Neural crest cell (in vitro differentiated cells): ENCODE measurements at regions not wholly inside any gene's neighbourhood (a gene's known extent, or its start where the extent isn't known, plus 50 kb on each side); places are given as distances from the start of the nearest gene placed in this dataset.

Experiments
- DNase-seq: peaks from one replicate; pipeline ENCODE4 v3.0.0; 2021; ENCODE audit warnings: low read depth, mixed read lengths, low spot score
- H3K27ac Mint-ChIP-seq: one replicate; pipeline ENCODE4 v1.8.0; 2021; ENCODE audit warnings: mild to moderate bottlenecking, mixed read lengths; ENCODE audit not compliant: unreplicated experiment
- H3K27me3 Mint-ChIP-seq: 2 replicates; pipeline ENCODE4 v1.8.0; 2021; ENCODE audit warnings: low read depth, mild to moderate bottlenecking, mixed read lengths
- H3K36me3 Mint-ChIP-seq: 2 replicates; pipeline ENCODE4 v1.8.0; 2021; ENCODE audit warnings: low read depth, mild to moderate bottlenecking, mixed read lengths
- H3K4me1 Mint-ChIP-seq: 2 replicates; pipeline ENCODE4 v1.8.0; 2021; ENCODE audit warnings: mixed read lengths
- H3K4me3 Mint-ChIP-seq: one replicate; pipeline ENCODE4 v1.8.0; 2021; ENCODE audit warnings: mild to moderate bottlenecking, mixed read lengths
- H3K9me3 Mint-ChIP-seq: 2 replicates; pipeline ENCODE4 v1.8.0; 2021; ENCODE audit warnings: mixed read lengths
- CTCF ChIP-seq: fragments of 200-600 bp; sonication (generic); conservative IDR thresholded peaks from 2 replicates; pipeline ENCODE4 v1.5.0; 2021; ENCODE audit warnings: antibody characterized with exemption, mild to moderate bottlenecking

DNA sequence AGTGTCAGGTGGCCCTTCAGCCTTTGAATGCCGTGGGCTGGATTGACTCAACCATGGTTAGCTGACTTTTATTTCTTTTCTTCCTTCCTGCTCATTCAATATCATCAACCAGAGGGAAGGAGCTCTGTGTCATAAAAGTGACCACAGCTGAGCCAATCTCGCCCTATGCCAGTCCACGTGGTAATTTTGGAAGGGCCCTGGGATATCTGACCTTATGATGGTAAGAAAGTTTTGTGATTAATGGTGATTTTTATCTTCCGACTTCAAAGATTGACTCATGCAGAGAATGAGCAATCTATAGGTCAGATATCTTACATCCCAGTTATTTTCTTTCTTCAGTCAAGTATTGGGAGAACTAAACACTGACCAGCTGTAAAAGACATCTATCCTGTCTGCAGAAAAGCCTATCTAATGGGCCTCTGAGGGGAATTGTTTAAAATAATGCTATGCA, 170.3 kb downstream of the ZC3H11B start:
- no peak for DNase-seq
- no peaks in the 10 kb centered on the region for H3K36me3 Mint-ChIP-seq
- no peak overlapping the region for H3K27ac Mint-ChIP-seq
- peaks cover 2% of the 10 kb centered on the region for H3K9me3 Mint-ChIP-seq
- no peak overlapping the region for H3K4me3 Mint-ChIP-seq
- H3K4me1 Mint-ChIP-seq = no peaks in the 10 kb centered on the region
- no peaks in the 10 kb centered on the region for H3K27me3 Mint-ChIP-seq
- TF ChIP-seq CTCF = no peak

- Mint-ChIP-seq H3K27ac (no peak overlapping the region), H3K27me3 (no peaks in the 10 kb centered on the region), H3K4me3 (no peak overlapping the region), H3K9me3 (peaks cover 2% of the 10 kb centered on the region), H3K4me1 (no peaks in the 10 kb centered on the region), H3K36me3 (no peaks in the 10 kb centered on the region)
- no peak for DNase-seq
- no peak for TF ChIP-seq CTCF
These were observed 171.0 kb downstream of the ZC3H11B start for GRCh38 chr1:219441884-219442283.

DNA sequence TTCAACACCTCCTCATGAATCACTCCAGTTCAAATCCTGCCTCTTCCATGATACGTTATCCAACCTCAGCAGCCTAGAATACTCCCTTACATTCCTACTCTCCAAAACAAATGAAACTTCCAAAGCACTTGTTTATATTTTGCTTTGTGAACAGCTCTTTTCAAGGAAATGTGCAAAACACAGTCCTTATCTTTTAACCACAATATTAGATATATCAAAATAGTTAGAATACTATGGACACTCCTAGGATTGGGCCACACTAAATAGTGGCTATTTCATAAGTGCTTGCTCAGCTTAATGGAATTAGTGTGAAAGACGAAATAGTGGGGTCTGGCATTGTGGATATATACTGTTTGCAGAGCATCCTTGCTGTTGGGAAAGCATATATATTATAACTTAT, 173.5 kb downstream of the ZC3H11B start:
- Mint-ChIP-seq H3K9me3 (peaks cover 2% of the 10 kb centered on the region), H3K27ac (no peak overlapping the region), H3K4me1 (no peaks in the 10 kb centered on the region), H3K27me3 (no peaks in the 10 kb centered on the region), H3K36me3 (no peaks in the 10 kb centered on the region), H3K4me3 (no peak overlapping the region)
- TF ChIP-seq CTCF = no peak
- DNase-seq = no peak

GRCh38 chr1:219438386-219438785, 174.5 kb downstream of the ZC3H11B start:
- Mint-ChIP-seq H3K27ac (no peak overlapping the region), H3K9me3 (peaks cover 2% of the 10 kb centered on the region), H3K4me3 (no peak overlapping the region), H3K4me1 (no peaks in the 10 kb centered on the region), H3K36me3 (no peaks in the 10 kb centered on the region), H3K27me3 (no peaks in the 10 kb centered on the region)
- TF ChIP-seq CTCF = no peak
- no peak for DNase-seq

DNA sequence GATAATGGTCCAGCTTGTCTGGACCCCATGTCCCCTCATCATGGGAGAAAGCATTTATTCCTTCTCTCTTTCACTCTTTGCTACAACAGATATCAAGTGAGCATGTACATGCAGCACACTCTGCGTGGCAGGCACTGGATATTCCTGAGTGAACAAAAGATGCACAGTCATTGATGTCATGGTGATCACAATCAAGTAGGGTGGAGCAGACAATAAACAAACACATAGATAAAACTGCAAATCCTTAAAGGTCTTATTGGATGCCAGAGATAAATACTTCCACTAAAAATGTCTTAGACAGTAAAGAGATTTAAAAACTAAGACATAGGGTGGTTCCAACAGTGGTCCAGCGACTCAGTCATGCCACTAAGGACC, 178.0 kb downstream of the ZC3H11B start:
- no peak for TF ChIP-seq CTCF
- H3K9me3 Mint-ChIP-seq = peaks cover 2% of the 10 kb centered on the region
- no peaks in the 10 kb centered on the region for H3K4me1 Mint-ChIP-seq
- no peaks in the 10 kb centered on the region for H3K27me3 Mint-ChIP-seq
- no peak overlapping the region for H3K4me3 Mint-ChIP-seq
- H3K27ac Mint-ChIP-seq = no peak overlapping the region
- no peak for DNase-seq
- H3K36me3 Mint-ChIP-seq = no peaks in the 10 kb centered on the region
